Astrocyte (in vitro differentiated cells and primary cell): ENCODE measurements at regions not wholly inside any gene's neighbourhood (a gene's known extent, or its start where the extent isn't known, plus 50 kb on each side); places are given as distances from the start of the nearest gene placed in this dataset.

Experiments used
- CTCF ChIP-seq: IDR thresholded peaks from 2 replicates; pipeline ENCODE4 v1.5.1; 2011; ENCODE audit warnings: low read depth, mild to moderate bottlenecking, inconsistent platforms, low read length, moderate library complexity; ENCODE audit not compliant: insufficient read depth
- EZH2 ChIP-seq: IDR thresholded peaks from 2 replicates; pipeline ENCODE4 v1.6.1; 2012; ENCODE audit warnings: mild to moderate bottlenecking, low read length, inconsistent platforms; ENCODE audit not compliant: insufficient read depth

DNA sequence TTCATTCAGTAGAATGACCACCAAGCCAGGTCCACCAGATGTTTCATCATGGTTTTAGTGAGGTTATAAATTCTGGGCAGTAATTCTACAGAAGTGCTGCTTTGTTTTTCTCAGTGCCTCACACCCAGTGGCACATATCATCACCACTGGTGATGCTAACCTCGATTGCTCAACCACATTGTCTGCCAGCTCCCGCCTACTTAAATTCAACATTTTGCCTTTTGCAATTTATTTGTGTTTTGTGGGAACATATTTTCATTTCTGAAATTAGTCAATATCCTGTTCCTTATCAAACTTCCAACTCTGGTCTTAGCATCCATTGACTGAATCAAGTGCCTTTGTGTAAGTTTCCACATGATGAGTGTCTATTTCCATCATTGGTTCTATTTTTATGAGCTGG lies 62.3 kb upstream of the TMEM178A start:
- TF ChIP-seq CTCF: no peak
- TF ChIP-seq EZH2: no peak
